ENCODE measurements at regions not wholly inside any gene's neighbourhood (a gene's known extent, or its start where the extent isn't known, plus 50 kb on each side); places are given as distances from the start of the nearest gene placed in this dataset.

DNA sequence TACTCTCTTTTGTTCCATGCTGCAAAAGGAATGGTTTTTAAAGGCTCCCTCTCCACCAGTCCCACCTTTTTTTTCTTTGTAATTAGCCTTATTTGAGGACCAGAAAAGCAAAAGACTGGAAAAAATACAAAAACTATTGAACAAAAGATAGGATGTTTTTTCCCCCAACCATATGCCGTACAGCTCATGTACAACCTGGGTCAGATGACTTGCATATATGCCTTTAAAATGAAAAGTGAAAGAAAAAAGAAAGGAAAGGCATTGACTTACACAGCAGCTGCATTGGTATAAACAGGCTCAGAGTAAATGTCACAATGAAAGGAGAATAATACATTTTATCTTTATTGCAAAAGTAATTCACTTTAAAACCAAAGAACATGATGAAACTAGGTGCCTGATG is 69.5 kb upstream of the CMC1 start:
- Histone ChIP-seq H3K27me3 (no peaks in the 10 kb centered on the region), H3K27ac (no peak overlapping the region), H3K9me3 (no peaks in the 10 kb centered on the region), H3K36me3 (no peaks in the 10 kb centered on the region), H3K4me1 (peaks cover 0 to 17% (median 0%) of the 10 kb centered on the region in 12 donors), H3K4me3 (no peak overlapping the region)
- TF ChIP-seq POLR2A (IDR thresholded peaks at IDR 0.05) = no peak
- TF ChIP-seq, protein P1, sequence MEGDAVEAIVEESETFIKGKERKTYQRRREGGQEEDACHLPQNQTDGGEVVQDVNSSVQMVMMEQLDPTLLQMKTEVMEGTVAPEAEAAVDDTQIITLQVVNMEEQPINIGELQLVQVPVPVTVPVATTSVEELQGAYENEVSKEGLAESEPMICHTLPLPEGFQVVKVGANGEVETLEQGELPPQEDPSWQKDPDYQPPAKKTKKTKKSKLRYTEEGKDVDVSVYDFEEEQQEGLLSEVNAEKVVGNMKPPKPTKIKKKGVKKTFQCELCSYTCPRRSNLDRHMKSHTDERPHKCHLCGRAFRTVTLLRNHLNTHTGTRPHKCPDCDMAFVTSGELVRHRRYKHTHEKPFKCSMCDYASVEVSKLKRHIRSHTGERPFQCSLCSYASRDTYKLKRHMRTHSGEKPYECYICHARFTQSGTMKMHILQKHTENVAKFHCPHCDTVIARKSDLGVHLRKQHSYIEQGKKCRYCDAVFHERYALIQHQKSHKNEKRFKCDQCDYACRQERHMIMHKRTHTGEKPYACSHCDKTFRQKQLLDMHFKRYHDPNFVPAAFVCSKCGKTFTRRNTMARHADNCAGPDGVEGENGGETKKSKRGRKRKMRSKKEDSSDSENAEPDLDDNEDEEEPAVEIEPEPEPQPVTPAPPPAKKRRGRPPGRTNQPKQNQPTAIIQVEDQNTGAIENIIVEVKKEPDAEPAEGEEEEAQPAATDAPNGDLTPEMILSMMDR (IDR thresholded peaks at IDR 0.05) = no peak
- intact Hi-C loops (cut with DNase I) = no loop called here
- WGBS, 4 donors = 63 to 75% (median 66%) methylated on average over 1 of the region's 1 CpG
- no peak for ATAC-seq
- DNase-seq = no peak

DNA sequence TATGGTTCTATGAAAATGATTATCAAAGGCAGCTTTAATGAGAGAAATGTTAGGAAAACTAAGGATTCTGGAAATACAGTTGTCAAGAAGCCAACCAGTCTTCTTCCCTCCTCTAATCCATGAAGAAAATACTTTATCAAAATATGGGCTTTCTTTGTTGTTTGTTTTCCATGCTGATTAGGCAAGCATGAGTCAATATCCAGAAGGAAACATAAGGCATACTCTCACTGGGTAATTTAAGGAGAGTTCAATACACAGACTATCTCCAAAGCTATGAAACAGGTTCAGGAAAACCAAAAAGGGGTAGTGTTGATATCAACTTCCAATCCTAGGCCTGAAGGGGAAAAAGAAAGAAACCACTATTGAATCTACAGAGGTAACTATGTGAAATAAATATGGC is 68.7 kb upstream of the CMC1 start:
- TF ChIP-seq POLR2A (IDR thresholded peaks at IDR 0.05) = no peak
- TF ChIP-seq, protein P1 (IDR thresholded peaks at IDR 0.05) = no peak
- H3K27ac ChIP-seq = no peak overlapping the region
- no peak for ATAC-seq
- H3K27me3 ChIP-seq = no peaks in the 10 kb centered on the region
- H3K4me3 ChIP-seq = no peak overlapping the region
- no peaks in the 10 kb centered on the region for H3K36me3 ChIP-seq
- intact Hi-C loops (cut with DNase I) = no loop called here
- peaks cover 0 to 17% (median 0%) of the 10 kb centered on the region in 12 donors for H3K4me1 ChIP-seq
- no peak for DNase-seq
- no peaks in the 10 kb centered on the region for H3K9me3 ChIP-seq

DNA sequence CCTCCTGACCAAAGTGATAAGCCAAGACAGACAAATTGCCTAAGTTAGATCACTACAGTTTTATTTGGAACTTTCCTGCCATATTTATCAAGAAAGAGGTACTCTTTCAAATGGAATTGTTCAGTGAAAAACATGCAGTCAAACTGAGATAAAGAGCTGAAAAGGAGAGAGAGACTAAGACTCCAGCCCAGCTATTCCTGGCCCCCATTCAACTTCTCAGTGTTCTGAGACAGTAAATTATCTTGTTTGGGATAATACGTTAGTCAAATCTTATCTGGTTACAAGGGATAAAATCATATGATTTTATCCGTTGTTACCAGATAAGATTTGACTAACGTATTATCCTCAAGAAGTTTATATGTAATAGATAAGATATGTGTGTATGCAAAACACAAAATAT is 67.6 kb upstream of the CMC1 start:
- TF ChIP-seq POLR2A (IDR thresholded peaks at IDR 0.05) = no peak
- TF ChIP-seq, protein P1 (IDR thresholded peaks at IDR 0.05) = no peak
- DNase-seq = no peak
- no peaks in the 10 kb centered on the region for H3K27me3 ChIP-seq
- H3K4me1 ChIP-seq = peaks cover 0 to 17% (median 0%) of the 10 kb centered on the region in 12 donors
- 14 to 31% (median 26%) methylated on average over 3 of the region's 3 CpGs for WGBS, 4 donors
- ATAC-seq = no peak
- intact Hi-C loops (cut with DNase I) = no loop called here
- no peak overlapping the region for H3K4me3 ChIP-seq
- H3K36me3 ChIP-seq = no peaks in the 10 kb centered on the region
- no peak overlapping the region for H3K27ac ChIP-seq
- H3K9me3 ChIP-seq = no peaks in the 10 kb centered on the region

DNA sequence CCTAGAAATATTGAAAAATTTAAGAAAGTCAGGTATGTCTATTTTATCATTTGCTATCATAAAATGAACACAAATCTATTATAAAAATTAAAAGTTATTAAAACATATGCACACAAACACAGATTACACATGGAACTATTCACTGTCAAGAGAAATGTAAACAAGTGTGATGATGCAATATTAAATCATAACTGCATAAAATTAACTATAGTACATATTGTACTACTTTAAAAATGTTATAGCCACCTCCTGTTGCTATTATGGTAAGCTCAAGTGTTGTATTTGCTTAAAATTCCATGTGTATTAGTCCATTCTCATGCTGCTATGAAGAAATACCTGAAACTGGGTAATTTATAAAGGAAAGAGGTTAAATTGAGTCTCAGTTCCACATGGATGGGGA is 54.7 kb upstream of the CMC1 start:
- H3K36me3 ChIP-seq = no peaks in the 10 kb centered on the region
- no peak for DNase-seq
- no peak for TF ChIP-seq POLR2A (IDR thresholded peaks at IDR 0.05)
- TF ChIP-seq, protein P1 (IDR thresholded peaks at IDR 0.05) = no peak
- no peaks in the 10 kb centered on the region for H3K27me3 ChIP-seq
- no peaks in the 10 kb centered on the region for H3K4me1 ChIP-seq
- no peak overlapping the region for H3K27ac ChIP-seq
- intact Hi-C loops (cut with DNase I) = no loop called here
- ATAC-seq = no peak
- H3K4me3 ChIP-seq = no peak overlapping the region
- no peaks in the 10 kb centered on the region for H3K9me3 ChIP-seq

All from heart left ventricle (tissue), 16 donors.